Erythroblast (primary cell): ENCODE measurements at regions not wholly inside any gene's neighbourhood (a gene's known extent, or its start where the extent isn't known, plus 50 kb on each side); places are given as distances from the start of the nearest gene placed in this dataset.

Experiments used
- DNase-seq, 2 experiments: peaks; one replicate each; lab custom pipeline; 2025; lab: John Stamatoyannopoulos, UW
- GATA1 ChIP-seq: IDR thresholded peaks from 2 replicates; pipeline ENCODE4 v1.6.1; 2011; ENCODE audit warnings: low read depth, mild to moderate bottlenecking, control low read depth, low read length, moderate library complexity
- POLR2A ChIP-seq: IDR thresholded peaks from 2 replicates; pipeline ENCODE4 v1.6.1; 2011; ENCODE audit warnings: mild to moderate bottlenecking, low read length

DNA sequence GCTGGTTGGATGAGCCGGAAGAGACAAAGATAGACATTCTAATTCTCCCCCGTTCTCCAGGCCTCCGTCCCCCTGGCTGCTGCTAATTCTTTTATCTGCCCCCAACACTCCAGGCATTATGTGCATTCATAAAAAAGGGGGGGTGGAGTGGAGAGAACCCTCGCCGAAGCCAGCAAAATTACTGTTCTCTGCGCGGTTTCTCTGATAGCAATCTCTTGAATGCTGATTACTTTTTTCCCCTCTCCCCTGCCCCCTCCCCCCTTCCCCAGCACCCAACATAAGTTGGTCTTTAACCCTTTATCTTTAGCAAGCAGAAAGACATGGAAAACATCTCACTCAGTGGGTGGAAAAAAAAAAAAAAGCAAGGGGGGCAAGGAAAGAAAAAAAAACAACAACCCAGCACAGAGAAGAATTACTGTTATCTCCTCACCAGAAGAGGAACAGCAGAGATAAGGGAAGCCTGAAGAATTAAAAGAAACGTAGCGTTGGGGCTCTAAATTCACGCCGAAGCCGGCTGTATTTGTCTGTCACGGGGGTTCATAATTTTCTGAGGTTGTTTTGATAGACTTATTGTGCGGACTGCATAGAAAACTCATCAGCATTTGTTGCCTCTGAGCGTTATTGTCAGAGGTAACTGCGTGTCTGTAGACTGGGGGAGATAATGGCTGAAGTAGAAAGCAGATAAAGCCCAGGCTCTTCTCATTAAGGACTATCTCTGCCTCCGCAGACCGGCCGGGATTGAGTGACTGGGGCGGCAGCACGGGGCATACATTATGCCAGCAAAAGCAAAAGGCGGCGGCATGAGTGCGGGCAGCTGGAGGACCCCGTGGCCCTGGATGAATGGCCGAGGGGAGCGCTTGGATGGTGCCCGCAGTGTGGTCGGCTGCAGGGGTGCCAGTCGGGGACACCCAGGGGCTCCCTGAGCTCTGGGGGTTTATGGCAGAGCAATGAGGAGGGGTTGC lies 126.9 kb downstream of the MRM1 start:
- DNase-seq, result peak; percentile 82 to 95
- TF ChIP-seq GATA1, result peak; percentile 52
- TF ChIP-seq POLR2A, result peak; percentile 9

DNA sequence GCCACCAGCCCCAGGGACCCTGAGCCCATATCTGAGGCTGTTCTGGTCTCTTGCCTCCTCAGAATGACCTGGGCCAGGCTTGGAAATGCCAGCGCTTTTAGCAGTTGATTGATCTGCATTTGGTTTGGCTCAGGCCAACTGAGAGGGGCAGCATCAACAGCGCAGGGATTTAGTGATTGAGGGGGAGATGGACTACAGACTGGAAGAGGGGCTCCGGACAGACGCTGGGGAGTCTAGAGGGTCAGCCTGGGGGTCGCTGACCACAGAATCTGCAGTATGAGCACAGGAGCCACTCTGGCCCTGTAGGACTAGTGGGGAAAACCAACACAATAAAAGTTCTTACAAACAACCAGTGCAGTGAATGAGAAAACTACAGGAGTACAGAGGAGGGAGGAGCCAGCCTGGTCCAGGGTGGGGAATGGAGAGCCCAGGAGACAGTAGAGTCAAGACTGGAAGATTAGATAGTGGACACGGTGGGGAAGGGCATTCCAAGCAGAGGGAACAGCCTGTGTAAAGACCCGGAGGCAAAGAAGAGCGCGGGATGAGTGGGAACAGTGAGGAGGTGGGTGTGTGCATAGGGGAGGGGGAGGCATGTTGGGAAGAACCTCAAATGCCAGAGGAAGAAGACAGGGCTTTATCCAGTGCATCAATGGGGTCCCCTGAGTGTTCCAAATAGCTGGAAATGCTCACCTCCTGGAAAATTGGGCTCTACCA lies 128.9 kb downstream of the MRM1 start:
- no peak for TF ChIP-seq GATA1
- no peak for TF ChIP-seq POLR2A
- no peak for DNase-seq

DNA sequence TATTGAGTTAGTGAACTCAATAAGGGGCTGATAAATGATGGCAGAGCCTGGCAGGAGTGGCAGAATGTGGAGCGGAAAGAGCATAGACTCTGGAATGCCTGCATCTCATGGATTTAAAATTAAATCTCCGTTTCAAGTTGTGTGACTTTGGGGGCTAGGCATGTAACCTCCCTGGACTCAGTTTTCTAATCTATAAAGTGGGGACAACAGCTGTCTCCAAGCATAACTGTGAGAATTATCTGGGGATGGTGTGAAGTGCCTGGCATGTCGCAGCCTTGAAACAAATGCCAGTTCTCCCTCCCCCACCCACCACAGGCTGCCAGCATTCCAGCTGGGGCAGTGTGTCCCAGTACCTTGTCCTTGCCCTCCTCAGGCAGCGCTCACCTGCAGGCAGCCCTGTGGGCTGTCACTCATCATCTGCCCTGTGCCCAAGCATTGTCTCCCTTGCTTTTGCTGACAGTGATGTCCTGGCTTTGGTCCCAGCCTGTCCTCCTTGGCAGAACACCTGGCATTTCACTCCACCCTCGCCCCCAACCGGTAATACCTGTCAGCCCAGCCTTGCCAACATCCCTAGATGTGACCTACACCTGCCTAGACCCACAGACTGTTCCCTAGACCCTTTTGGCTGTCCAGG lies 129.6 kb downstream of the MRM1 start:
- no peak for DNase-seq
- TF ChIP-seq POLR2A (no peak), GATA1 (no peak)

DNA sequence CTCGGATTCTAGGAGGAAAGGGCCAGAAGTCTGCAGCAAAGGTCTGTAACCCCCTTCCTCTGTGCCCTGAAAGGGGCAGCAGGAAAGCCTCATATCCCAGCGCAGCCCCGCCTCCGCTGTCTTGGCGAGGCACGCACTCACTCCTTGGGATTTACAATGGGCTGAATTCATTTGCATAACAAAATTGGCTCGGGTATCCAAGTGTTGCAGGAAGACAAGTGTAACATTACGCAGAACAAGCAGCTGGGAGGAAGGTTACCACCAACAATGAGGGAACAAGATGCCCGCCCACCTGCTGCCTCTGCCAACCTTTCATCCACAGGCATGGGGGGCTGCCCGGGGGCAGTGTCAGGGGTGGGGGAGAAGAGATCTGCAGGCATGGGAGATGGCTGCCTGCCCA lies 130.4 kb downstream of the MRM1 start:
- TF ChIP-seq GATA1 (no peak), POLR2A (no peak)
- no peak for DNase-seq

DNA sequence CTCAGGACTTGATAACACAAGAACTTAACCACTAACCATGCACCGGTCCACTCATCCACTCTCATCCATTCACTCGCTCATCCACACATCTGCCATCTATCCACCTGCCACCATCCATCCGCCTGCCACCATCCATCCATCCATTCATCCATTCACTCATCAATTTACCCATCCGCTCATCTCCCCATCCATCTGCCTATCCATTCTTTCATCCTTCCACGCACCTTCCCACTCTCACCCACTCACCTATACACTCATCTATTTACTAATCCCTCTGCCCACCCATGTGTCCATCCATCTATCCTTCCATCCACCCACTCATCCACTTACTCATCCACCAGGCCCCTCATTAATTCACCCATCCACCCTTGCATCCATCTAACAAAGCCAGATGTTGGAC lies 131.0 kb downstream of the MRM1 start:
- no peak for TF ChIP-seq GATA1
- TF ChIP-seq POLR2A, result no peak
- DNase-seq, result no peak

DNA sequence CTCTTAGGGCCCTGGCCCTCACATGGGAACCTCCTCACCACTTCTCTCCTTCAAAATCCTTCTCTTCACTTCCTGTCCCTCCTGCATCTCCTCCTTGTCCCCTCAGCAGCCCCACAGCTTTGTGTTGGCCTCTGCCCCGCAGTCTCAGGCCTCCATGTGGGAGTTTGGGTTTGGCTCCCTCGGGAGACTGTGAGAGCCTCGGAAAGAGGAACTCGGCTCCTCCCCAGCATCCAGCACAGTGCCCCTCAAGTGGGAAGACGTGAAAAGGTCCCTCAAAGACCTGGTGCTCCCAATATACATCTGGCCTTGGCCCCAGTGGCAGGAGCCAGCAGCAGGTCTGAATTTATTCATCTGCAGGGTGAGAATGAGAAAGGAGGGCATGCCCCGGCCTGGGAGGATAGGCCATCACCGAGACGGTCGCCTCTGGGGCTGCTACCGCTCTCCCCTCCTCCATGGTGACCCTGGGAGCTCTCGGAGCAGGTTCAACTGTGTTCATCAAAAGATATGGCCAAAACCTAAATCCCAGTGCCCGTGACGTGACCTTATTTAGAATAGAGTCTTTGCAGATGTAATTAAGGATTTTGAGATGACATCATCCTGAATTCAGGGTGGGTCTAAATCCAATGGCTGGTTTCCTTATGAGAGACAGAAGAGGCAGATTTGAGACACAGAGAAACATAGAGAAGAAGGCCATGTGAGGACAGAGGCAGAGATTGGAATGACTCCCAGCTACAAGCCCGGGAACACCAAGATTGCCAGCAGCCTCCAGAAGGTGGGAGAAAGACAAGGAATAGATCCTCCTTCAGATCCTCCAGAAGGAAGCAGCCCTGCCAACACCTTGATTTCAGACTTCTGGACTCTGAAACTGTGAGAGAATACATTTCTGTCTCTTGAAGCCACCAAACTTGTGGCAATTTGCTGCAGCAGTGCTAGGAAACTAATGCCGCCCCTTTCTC lies 135.1 kb downstream of the MRM1 start:
- TF ChIP-seq POLR2A (no peak), GATA1 (no peak)
- no peak for DNase-seq

DNA sequence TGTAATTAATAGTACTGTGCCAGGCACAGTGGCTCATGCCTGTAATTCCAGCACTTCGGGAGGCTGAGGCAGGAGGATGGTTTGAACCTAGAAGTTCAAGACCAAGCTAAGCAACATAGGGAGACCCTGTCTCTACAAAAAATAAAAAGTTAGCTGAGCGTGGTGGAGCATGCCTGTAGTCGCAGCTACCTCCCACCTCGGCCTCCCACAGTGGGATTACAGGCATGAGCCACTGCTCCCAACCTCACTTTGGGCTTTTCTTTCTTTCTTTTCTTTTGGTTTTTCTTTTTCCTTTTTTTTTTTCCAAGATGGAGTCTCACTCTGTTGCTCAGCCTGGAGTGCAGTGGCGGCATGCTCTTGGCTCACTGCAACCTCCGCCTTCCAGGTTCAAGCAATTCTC lies 137.8 kb downstream of the MRM1 start:
- no peak for TF ChIP-seq POLR2A
- TF ChIP-seq GATA1, result no peak
- DNase-seq, result no peak

DNA sequence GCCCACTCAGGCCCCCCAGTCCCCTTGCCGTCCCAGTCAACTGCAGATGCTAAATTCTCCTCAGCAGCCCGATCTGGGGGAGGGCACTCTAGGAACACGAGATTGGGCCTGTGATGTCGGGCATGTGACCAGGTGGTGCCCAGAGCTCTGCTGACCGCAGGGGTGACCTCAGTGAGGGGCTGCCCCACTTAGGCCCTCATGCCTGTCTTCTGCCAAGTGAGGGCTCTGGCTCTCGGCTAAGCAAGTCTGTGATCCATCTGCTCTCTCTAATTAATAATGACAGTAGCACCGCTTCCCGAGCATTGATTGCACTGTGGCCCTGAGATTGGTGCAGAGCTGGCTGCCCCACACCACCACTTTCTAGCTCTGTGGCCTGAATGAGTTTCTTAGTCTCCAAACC lies 138.8 kb downstream of the MRM1 start:
- TF ChIP-seq GATA1, result no peak
- TF ChIP-seq POLR2A, result no peak
- no peak for DNase-seq

DNA sequence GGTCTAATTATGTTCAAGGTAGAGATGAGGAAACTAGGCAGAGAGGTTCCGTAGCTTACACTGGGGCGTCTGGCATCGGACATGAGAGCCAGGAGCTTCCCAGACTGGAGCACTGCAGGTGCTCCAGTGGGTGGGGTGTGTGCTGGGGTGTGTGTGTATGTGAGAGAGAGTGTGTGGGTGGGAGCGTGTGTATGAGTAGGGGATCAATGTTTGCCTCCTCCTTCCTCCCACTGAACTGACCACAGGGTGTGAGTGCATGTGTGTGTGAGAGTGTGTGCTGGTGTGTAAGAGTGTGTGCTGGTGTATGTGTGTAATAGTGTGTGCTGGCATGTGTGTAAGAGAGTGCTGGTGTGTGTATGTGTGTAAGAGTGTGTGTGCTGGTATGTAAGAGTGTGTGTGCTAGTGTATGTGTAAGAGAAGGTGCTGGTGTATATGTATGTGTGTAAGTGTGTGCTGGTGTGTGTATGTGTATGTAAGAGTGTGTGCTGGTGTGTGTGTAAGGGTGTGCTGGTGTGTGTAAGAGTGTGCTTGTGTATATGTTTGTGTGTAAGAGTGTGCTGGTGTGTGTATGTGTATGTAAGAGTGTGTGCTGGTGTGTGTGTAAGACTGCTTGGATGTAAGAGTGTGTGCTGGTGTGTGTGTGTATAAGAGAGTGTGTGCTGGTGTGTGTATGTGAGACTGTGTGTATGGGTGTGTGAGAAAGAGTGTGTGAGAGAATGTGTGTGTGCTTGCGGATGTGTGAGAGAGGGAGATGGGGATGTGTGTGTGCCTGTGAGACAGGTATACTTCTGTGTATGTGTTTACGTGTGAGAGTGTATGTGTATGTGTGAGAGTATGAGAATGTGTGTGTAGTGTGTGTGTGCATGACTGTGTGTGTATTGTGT lies 139.9 kb downstream of the MRM1 start:
- TF ChIP-seq POLR2A (no peak), GATA1 (no peak)

DNA sequence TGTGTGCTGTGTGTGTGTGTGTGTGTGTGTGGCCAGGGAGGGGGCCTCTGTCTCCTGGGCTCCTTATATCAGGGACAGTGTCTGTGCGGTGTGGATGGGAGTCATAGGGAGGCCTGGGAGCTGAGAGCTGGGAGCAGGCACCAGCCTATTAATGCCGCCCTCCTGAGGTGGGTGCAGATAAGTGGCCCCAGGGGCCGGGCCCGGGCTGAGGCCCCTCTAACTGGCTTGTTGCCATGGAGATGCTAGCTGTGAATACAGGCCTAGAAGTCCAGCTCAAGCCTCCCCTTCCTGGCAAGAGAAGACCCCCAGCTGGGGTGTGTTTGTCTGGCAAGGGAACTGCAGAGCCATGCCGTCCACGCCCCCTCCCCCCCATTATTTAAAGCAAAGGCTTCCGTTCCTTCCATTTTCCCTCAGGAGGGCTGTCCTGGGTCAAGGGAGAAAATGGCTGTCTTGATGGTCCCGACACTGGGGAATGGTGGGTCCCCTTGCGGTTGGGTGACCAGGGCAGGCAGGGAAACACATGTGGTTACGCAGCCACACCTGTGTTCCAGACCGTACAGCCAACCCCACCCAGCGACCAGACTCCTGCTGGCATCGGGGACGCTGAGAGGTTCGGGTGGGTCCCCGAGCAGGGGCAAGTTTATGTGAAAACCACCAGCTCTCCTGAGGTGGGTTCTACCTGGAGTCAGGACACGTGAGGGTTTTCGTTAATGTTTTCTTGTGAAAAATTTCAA lies 141.1 kb downstream of the MRM1 start:
- TF ChIP-seq GATA1 (no peak), POLR2A (no peak)
- DNase-seq, result peak in 1 of 2 experiments; percentile 33

More for the DNA sequence above, 139.9 kb downstream of the MRM1 start:
- no peak for DNase-seq

DNA sequence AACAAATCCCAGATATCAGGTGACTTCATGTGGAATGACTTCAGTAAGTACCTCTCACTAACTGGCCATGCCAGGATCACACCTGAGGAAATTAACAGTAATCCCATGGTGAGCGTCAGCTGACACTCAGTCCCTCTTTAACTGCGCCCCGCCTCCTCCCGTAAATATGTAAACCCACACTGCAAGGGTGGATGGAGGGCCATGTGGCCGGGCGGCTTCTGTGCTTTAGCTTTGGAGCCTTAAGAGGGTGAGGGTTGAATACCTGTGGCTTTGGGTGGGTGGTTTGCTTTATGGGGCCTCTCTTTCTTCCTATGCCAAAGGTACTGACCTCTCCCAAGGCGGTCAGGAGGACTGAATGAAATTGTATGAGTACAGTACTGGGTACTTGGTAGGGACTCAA lies 141.7 kb downstream of the MRM1 start:
- no peak for TF ChIP-seq POLR2A
- TF ChIP-seq GATA1, result no peak
- DNase-seq, result no peak
